GM19467 (cell line): ENCODE measurements at regions not wholly inside any gene's neighbourhood (a gene's known extent, or its start where the extent isn't known, plus 50 kb on each side); places are given as distances from the start of the nearest gene placed in this dataset.
"Not testable (repeated sequence)": the region's sequence is repeated elsewhere in the genome, so short reads cannot be mapped to it uniquely, and the experiment has no call there.

Experiments used
- ATAC-seq: cut with Tn5 transposase; IDR thresholded peaks from one replicate; pipeline ENCODE4 v1.9.1; 2021; ENCODE audit warnings: mild to moderate bottlenecking, moderate library complexity; ENCODE audit not compliant: unreplicated experiment

GRCh38 chr9:106478727-106479126 lies 384.2 kb upstream of the ZNF462 start:
- ATAC-seq = no peak

- ATAC-seq = no peak
These were observed 383.3 kb upstream of the ZNF462 start for GRCh38 chr9:106479679-106480078.

GRCh38 chr9:106481013-106481609 lies 381.9 kb upstream of the ZNF462 start:
- no peak for ATAC-seq

GRCh38 chr9:106482733-106483132 lies 380.2 kb upstream of the ZNF462 start:
- ATAC-seq = no peak

- no peak for ATAC-seq
These were observed 376.3 kb upstream of the ZNF462 start for GRCh38 chr9:106486685-106487084.

- no peak for ATAC-seq
These were observed 375.7 kb upstream of the ZNF462 start for GRCh38 chr9:106487266-106487665.

GRCh38 chr9:106492126-106492525 lies 370.8 kb upstream of the ZNF462 start:
- not testable (repeated sequence) for ATAC-seq

- no peak for ATAC-seq
These were observed 362.8 kb upstream of the ZNF462 start for GRCh38 chr9:106500171-106500570.

- ATAC-seq = not testable (repeated sequence)
These were observed 361.8 kb upstream of the ZNF462 start for GRCh38 chr9:106501210-106501609.

- no peak for ATAC-seq
These were observed 360.0 kb upstream of the ZNF462 start for GRCh38 chr9:106502930-106503329.

GRCh38 chr9:106503759-106504158 lies 359.2 kb upstream of the ZNF462 start:
- no peak for ATAC-seq

- ATAC-seq = no peak
These were observed 336.2 kb upstream of the ZNF462 start for GRCh38 chr9:106526716-106527204.

- no peak for ATAC-seq
These were observed 334.8 kb upstream of the ZNF462 start for GRCh38 chr9:106528158-106528557.

- no peak for ATAC-seq
These were observed 333.4 kb upstream of the ZNF462 start for GRCh38 chr9:106529616-106530015.

GRCh38 chr9:106531491-106531890 lies 331.5 kb upstream of the ZNF462 start:
- no peak for ATAC-seq

- ATAC-seq = no peak
These were observed 330.5 kb upstream of the ZNF462 start for GRCh38 chr9:106532306-106533015.

- no peak for ATAC-seq
These were observed 328.2 kb upstream of the ZNF462 start for GRCh38 chr9:106534800-106535199.

- ATAC-seq = no peak
These were observed 327.5 kb upstream of the ZNF462 start for GRCh38 chr9:106535439-106535838.

GRCh38 chr9:106557996-106558667 lies 304.8 kb upstream of the ZNF462 start:
- ATAC-seq = no peak

- no peak for ATAC-seq
These were observed 302.4 kb upstream of the ZNF462 start for GRCh38 chr9:106560540-106560939.

- ATAC-seq = no peak
These were observed 287.1 kb upstream of the ZNF462 start for GRCh38 chr9:106575823-106576222.

- no peak for ATAC-seq
These were observed 286.7 kb upstream of the ZNF462 start for GRCh38 chr9:106576232-106576760.
